Osteoblast (primary cell): ENCODE measurements at regions not wholly inside any gene's neighbourhood (a gene's known extent, or its start where the extent isn't known, plus 50 kb on each side); places are given as distances from the start of the nearest gene placed in this dataset.

ENCODE experiments used
- DNase-seq: peaks from one replicate; pipeline ENCODE4 v3.0.0; 2011; ENCODE audit warnings: low spot score, mixed read lengths; ENCODE audit not compliant: insufficient read length; ENCODE audit errors: missing footprints
- H2AFZ ChIP-seq: 2 replicates; pipeline ENCODE4 v1.6.0; 2011; ENCODE audit warnings: mild to moderate bottlenecking, low read length
- H3K27ac ChIP-seq: 2 replicates; pipeline ENCODE4 v1.5.1; 2011; ENCODE audit warnings: mild to moderate bottlenecking, low read depth, low read length, moderate library complexity
- H3K27me3 ChIP-seq: 2 replicates; pipeline ENCODE4 v1.6.0; 2012; ENCODE audit warnings: mild to moderate bottlenecking, control low read depth, inconsistent platforms, low read length, moderate library complexity; ENCODE audit not compliant: insufficient read depth
- H3K36me3 ChIP-seq: 2 replicates; pipeline ENCODE4 v1.5.1; 2011; ENCODE audit warnings: mild to moderate bottlenecking, low read length, control low read depth, moderate library complexity; ENCODE audit not compliant: insufficient read depth
- H3K4me1 ChIP-seq: 2 replicates; pipeline ENCODE4 v1.5.1; 2011; ENCODE audit warnings: mild to moderate bottlenecking, low read length, control low read depth, moderate library complexity; ENCODE audit not compliant: insufficient read depth
- H3K4me2 ChIP-seq: 2 replicates; pipeline ENCODE4 v1.6.0; 2011; ENCODE audit warnings: mild to moderate bottlenecking, low read length; ENCODE audit not compliant: insufficient read depth
- H3K4me3 ChIP-seq: fragments of 200-600 bp; sonication (generic); 3 replicates; pipeline ENCODE4 v1.5.1; 2012; ENCODE audit warnings: mild to moderate bottlenecking, low read length, inconsistent platforms; ENCODE audit not compliant: insufficient read depth
- H3K79me2 ChIP-seq: 2 replicates; pipeline ENCODE4 v1.6.0; 2012; ENCODE audit warnings: mild to moderate bottlenecking, low read length, control low read depth, inconsistent platforms; ENCODE audit not compliant: insufficient read depth
- H3K9me3 ChIP-seq: 2 replicates; pipeline ENCODE4 v1.5.1; 2011; ENCODE audit warnings: low read depth, low read length, control low read depth
- H4K20me1 ChIP-seq: 2 replicates; pipeline ENCODE4 v1.6.0; 2012; ENCODE audit warnings: mild to moderate bottlenecking, low read length, control low read depth; ENCODE audit not compliant: insufficient read depth
- TF ChIP-seq, protein P1 (sequence below): IDR thresholded peaks from 2 replicates; pipeline ENCODE4 v1.5.1; 2011; ENCODE audit warnings: mild to moderate bottlenecking, low read depth, low read length, moderate library complexity; ENCODE audit errors: extremely low read depth

DNA sequence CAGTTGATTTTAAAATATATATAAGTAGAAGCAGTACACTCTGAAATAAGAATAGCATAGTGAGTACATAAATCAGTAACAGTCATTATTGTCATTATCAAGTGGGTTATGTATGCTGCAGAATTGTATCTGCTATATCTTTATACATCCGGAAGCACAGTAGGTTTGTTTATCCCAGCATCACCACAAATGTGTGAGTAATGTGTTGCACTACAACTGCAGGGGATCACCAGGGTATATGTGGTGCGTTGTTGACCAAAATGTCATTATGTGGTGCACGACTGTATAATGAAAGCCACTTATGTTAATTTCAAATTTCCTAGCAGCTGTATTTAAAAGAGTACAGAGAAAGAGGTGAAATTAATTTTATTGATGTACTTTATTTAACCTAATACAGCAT is 87.7 kb upstream of the GADD45A start:
- Histone ChIP-seq H2AFZ (no peak overlapping the region), H3K79me2 (no peaks in the 10 kb centered on the region), H3K4me2 (no peak overlapping the region), H3K27me3 (no peaks in the 10 kb centered on the region), H3K36me3 (no peaks in the 10 kb centered on the region), H3K9me3 (no peaks in the 10 kb centered on the region), H3K4me1 (no peaks in the 10 kb centered on the region), H3K27ac (no peak overlapping the region), H3K4me3 (no peak overlapping the region), H4K20me1 (no peaks in the 10 kb centered on the region)
- TF ChIP-seq, protein P1, sequence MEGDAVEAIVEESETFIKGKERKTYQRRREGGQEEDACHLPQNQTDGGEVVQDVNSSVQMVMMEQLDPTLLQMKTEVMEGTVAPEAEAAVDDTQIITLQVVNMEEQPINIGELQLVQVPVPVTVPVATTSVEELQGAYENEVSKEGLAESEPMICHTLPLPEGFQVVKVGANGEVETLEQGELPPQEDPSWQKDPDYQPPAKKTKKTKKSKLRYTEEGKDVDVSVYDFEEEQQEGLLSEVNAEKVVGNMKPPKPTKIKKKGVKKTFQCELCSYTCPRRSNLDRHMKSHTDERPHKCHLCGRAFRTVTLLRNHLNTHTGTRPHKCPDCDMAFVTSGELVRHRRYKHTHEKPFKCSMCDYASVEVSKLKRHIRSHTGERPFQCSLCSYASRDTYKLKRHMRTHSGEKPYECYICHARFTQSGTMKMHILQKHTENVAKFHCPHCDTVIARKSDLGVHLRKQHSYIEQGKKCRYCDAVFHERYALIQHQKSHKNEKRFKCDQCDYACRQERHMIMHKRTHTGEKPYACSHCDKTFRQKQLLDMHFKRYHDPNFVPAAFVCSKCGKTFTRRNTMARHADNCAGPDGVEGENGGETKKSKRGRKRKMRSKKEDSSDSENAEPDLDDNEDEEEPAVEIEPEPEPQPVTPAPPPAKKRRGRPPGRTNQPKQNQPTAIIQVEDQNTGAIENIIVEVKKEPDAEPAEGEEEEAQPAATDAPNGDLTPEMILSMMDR: no peak
- no peak for DNase-seq

DNA sequence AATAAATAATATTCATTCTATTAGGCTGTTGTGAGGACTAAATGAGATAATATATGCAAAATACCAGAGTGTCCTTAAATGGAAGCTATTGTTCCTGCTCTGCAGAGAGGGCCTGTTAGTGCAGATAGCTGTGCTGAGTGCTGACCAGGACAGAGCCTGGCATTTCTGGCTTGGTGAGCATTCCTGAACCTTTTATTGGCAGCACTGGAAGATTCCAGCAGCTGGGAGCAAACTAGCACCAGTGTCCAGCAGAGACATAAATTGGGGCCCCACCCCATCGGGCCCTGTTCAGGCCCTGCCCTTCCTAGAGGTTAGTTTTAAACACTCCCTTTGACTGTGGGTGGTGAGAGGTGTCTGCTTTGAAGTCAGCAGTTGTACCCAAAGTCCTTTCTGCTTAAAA is 85.9 kb upstream of the GADD45A start:
- no peaks in the 10 kb centered on the region for H3K79me2 ChIP-seq
- no peaks in the 10 kb centered on the region for H3K36me3 ChIP-seq
- no peaks in the 10 kb centered on the region for H3K9me3 ChIP-seq
- H3K27ac ChIP-seq: no peak overlapping the region
- TF ChIP-seq, protein P1: no peak
- no peaks in the 10 kb centered on the region for H3K4me1 ChIP-seq
- peak; percentile 67 for DNase-seq
- no peaks in the 10 kb centered on the region for H4K20me1 ChIP-seq
- no peaks in the 10 kb centered on the region for H3K27me3 ChIP-seq
- no peak overlapping the region for H3K4me3 ChIP-seq
- no peak overlapping the region for H2AFZ ChIP-seq
- no peak overlapping the region for H3K4me2 ChIP-seq

DNA sequence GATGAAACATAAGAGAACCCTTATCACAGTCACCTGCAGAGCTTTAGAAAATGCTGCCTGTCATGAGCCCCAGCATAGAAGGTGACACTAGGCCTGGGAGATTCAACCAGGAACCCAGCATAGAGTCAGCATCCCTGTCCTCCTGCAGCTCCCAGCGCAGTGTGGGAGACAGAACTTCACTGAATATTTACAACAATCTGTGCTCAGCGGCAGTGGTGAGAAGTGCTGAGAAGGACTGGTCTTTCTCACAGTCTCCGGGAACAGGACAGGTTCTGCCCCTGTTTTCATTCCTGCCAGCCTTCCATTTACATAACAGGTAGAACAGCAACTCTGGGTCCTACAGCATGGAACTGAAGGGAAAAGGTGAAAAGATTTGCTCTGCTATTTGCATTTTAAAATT is 83.5 kb upstream of the GADD45A start:
- Histone ChIP-seq H3K4me1 (no peaks in the 10 kb centered on the region), H3K36me3 (no peaks in the 10 kb centered on the region), H2AFZ (no peak overlapping the region), H3K9me3 (no peaks in the 10 kb centered on the region), H3K4me3 (no peak overlapping the region), H3K4me2 (no peak overlapping the region), H3K27me3 (no peaks in the 10 kb centered on the region), H4K20me1 (no peaks in the 10 kb centered on the region), H3K27ac (no peak overlapping the region), H3K79me2 (no peaks in the 10 kb centered on the region)
- TF ChIP-seq, protein P1: no peak
- DNase-seq: no peak

DNA sequence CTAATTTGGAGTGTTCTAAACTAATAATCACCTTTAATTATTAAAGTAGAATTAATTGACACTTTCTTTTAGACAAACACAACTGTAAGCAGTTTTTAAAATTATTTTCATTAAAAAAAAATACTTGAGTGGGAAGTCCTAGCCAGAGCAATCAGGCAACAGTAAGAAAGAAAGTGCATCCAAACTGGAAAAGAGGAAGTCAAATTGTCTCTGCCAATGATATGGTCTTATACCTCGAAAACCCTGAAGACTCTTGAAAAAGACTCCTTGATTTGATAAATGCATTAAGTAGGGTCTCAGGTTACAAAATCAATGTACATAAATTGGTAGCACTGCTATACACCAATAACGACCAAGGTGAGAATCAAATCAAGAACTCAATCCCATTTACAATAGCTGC is 83.0 kb upstream of the GADD45A start:
- H2AFZ ChIP-seq: no peak overlapping the region

More for the DNA sequence above, 83.0 kb upstream of the GADD45A start:
- no peak overlapping the region for H3K4me2 ChIP-seq
- DNase-seq: no peak
- H3K4me3 ChIP-seq: no peak overlapping the region
- no peaks in the 10 kb centered on the region for H3K27me3 ChIP-seq
- no peak overlapping the region for H3K27ac ChIP-seq
- no peaks in the 10 kb centered on the region for H3K79me2 ChIP-seq
- TF ChIP-seq, protein P1: no peak
- no peaks in the 10 kb centered on the region for H3K4me1 ChIP-seq
- no peaks in the 10 kb centered on the region for H3K9me3 ChIP-seq
- no peaks in the 10 kb centered on the region for H4K20me1 ChIP-seq
- no peaks in the 10 kb centered on the region for H3K36me3 ChIP-seq
